HG03103 (cell line): ENCODE measurements at regions not wholly inside any gene's neighbourhood (a gene's known extent, or its start where the extent isn't known, plus 50 kb on each side); places are given as distances from the start of the nearest gene placed in this dataset.

Source experiments
- ATAC-seq: cut with Tn5 transposase; IDR thresholded peaks from one replicate; pipeline ENCODE4 v1.9.1; 2021; ENCODE audit warnings: low read depth; ENCODE audit not compliant: unreplicated experiment

DNA sequence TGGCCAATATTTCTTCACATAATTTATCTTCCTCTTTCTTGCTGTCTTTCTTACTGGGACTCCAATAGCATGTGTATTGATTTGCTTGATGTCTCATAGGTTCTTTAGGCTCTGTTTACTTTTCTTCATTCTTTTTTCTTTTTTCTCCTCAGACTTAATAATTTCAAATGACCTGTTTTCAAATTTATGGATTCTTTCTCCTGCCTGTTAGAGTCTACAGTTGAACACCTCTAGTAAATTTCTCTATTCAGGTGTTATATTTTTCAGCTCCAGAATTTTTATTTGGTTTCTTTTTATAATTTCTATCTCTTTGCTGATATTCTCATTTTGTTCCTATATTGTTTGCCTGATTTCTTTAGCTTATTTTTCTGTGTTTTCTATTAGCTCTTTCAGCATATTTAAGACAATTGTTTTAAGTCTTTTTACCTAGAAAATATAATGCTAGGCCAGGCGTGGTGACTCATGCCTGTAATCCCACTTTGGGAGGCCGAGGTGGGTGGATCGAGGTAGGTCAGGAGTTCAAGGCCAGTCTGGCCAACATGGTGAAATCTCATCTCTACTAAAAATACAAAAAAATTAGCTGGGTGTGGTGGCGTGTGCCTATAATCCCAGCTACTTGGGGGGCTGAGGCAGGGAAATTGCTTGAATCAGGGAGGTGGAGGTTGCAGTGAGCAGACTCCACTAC is 61.9 kb upstream of the TNS3 start:
- ATAC-seq, result no peak

DNA sequence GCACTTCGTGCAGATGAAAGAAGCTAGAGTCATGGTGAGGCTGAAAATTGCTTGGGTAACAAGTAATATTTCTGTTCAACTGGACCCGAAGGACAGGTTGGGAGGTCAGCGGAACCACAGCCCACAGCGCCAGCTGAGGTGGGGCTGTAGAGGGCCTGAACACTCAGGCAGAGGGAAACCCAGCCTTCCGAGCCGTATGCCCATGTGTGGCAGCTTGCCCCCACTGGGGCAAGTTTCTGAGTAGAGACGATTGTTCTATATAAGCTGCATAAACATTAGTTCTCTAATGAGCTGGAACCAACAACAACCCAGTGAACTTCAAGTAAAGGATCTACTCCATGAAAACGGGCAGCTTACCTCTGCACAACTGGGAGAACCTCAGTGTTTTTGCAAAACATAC is 58.4 kb upstream of the TNS3 start:
- ATAC-seq, result no peak

- no peak for ATAC-seq
Measured at GRCh38 chr7:47639495-47640110, 57.7 kb upstream of the TNS3 start.

DNA sequence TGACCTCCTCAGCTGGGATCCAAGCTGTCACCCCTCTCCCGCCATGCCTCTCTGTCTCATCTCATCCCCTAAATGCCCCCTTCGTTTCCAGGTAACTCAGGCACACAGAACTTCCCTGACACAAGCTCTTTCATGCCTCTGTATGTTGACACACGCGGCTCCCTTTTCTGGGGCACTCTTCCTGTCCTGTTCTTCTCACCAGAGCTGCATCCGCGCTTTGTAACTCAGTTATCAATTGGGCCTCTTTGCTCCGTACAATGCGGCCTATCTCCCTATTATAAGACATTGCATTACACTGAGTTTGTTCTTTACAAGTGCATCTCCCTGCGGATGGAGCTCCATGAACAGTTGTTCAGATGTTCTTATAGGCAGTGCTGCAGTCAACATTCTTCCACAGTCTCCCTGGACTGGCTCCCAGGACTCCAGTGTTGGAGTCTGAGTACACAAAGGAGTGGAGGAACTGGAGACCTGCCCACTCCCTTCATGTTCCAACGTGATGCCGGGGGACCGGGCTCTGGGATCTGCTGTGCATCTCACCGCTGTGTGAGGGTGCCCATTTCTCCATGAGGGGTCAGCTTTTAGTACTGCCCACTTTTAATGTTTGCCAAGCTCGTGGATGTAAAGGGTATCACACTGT is 56.9 kb upstream of the TNS3 start:
- ATAC-seq, result no peak

- ATAC-seq, result no peak
Measured at GRCh38 chr7:47636433-47637175, 54.7 kb upstream of the TNS3 start.

GRCh38 chr7:47636081-47636432 is 54.1 kb upstream of the TNS3 start:
- ATAC-seq, result no peak

GRCh38 chr7:47635091-47636080 is 53.5 kb upstream of the TNS3 start:
- no peak for ATAC-seq

GRCh38 chr7:47634273-47634672 is 52.4 kb upstream of the TNS3 start:
- ATAC-seq, result no peak

DNA sequence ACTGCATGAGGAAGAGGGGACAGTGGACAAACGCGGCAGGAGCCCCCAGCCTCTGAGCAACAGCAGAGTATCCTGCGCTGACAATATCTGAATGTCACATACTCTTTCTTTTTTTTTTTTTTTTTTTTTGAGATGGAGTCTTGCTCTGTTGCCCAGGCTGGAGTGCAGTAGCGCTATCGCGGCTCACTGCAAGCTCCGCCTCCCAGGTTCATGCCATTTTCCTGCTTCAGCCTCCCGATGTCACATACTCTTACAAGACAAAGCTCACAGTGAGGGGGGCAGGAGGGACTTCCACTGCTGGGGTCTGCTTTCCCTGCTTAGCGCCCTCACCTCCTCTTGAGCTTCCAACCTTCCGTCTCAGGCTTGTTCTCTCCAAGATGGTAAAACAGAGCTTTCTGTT is 51.2 kb upstream of the TNS3 start:
- no peak for ATAC-seq
